ENCODE measurements at regions not wholly inside any gene's neighbourhood (a gene's known extent, or its start where the extent isn't known, plus 50 kb on each side); places are given as distances from the start of the nearest gene placed in this dataset.

- no peak for TF ChIP-seq ZNF274 (IDR thresholded peaks at IDR 0.05; ENCODE audit: low read depth, low read length)
- TF ChIP-seq SUZ12 (IDR thresholded peaks at IDR 0.05; ENCODE audit: extremely low read depth, insufficient read depth, insufficient read length), result no peak
Measured at GRCh38 chr2:20141056-20141762, 83.7 kb downstream of the SDC1 start.
